IMR-90 (cell line): ENCODE measurements at regions not wholly inside any gene's neighbourhood (a gene's known extent, or its start where the extent isn't known, plus 50 kb on each side); places are given as distances from the start of the nearest gene placed in this dataset.

Source experiments
- ATAC-seq: fragments of 200-7000 bp; cut with Tn5 transposase; 2 replicates; pipeline ENCODE4 v1.9.1; 2020; ENCODE audit warnings: low read depth, mild to moderate bottlenecking, moderate library complexity
- BruUV-seq: library from RNA; stranded (reverse); fragments of 400-500 nt; replicated peaks from 2 replicates; lab custom pipeline; 2021; lab: Mats Ljungman, UMichigan
- CTCF ChIA-PET: fragments of 300-600 bp; formaldehyde crosslinking; extraction: SDS; loops from one replicate; lab custom pipeline; 2021; ENCODE audit warnings: antibody characterized with exemption; lab: Yijun Ruan, JAX
- POLR2A ChIA-PET: fragments of 300-600 bp; sonication (Branson Sonifier 250); formaldehyde crosslinking; loops from one replicate; lab custom pipeline; 2022; ENCODE audit warnings: antibody characterized with exemption; ENCODE audit not compliant: unreplicated experiment; lab: Charles Lee
- DNase-seq: peaks from one replicate; pipeline ENCODE4 v3.0.0; 2013
- H2AFZ ChIP-seq: replicated peaks from 2 replicates; pipeline ENCODE3; 2013; ENCODE audit warnings: low read length, mild to moderate bottlenecking; ENCODE audit not compliant: poor library complexity
- H2AK5ac ChIP-seq: 2 replicates; pipeline ENCODE4 v1.6.1; 2013; ENCODE audit warnings: low read depth, low read length, inconsistent platforms
- H2AK9ac ChIP-seq: replicated peaks from 2 replicates; pipeline ENCODE3; 2013; ENCODE audit warnings: mild to moderate bottlenecking, low read depth, low read length, moderate library complexity; ENCODE audit not compliant: poor library complexity
- H2BK120ac ChIP-seq: 2 replicates; pipeline ENCODE4 v1.6.1; 2013; ENCODE audit warnings: low read depth, low read length, inconsistent platforms
- H2BK15ac ChIP-seq: 3 replicates; pipeline ENCODE4 v1.6.1; 2013; ENCODE audit warnings: low read depth, low read length, inconsistent platforms
- H2BK20ac ChIP-seq: 2 replicates; pipeline ENCODE4 v1.6.1; 2013; ENCODE audit warnings: low read depth, mild to moderate bottlenecking, inconsistent platforms, low read length, moderate library complexity
- H2BK5ac ChIP-seq: 2 replicates; pipeline ENCODE4 v1.6.1; 2013; ENCODE audit warnings: mild to moderate bottlenecking, low read depth, low read length, inconsistent platforms; ENCODE audit not compliant: poor library complexity, severe bottlenecking
- H3K14ac ChIP-seq: replicated peaks from 2 replicates; pipeline ENCODE4 v1.6.1; 2013; ENCODE audit warnings: low read depth, low read length, inconsistent platforms
- H3K18ac ChIP-seq: 2 replicates; pipeline ENCODE4 v1.6.1; 2013; ENCODE audit warnings: low read depth, low read length, control low read depth
- H3K23ac ChIP-seq: 2 replicates; pipeline ENCODE4 v1.6.1; 2013; ENCODE audit warnings: low read depth, low read length, inconsistent platforms
- H3K27ac ChIP-seq: 2 replicates; pipeline ENCODE4 v1.5.1; 2013; ENCODE audit warnings: mild to moderate bottlenecking, control low read depth, low read length; ENCODE audit not compliant: insufficient read depth
- H3K27me3 ChIP-seq: 2 replicates; pipeline ENCODE4 v1.6.1; 2013; ENCODE audit warnings: low read length; ENCODE audit not compliant: control insufficient read depth, insufficient read depth
- H3K36me3 ChIP-seq: 2 replicates; pipeline ENCODE4 v1.6.1; 2013; ENCODE audit warnings: low read length, mixed read lengths; ENCODE audit not compliant: control insufficient read depth, insufficient read depth
- H3K4ac ChIP-seq: 2 replicates; pipeline ENCODE4 v1.6.1; 2013; ENCODE audit warnings: low read depth, low read length, inconsistent platforms
- H3K4me1 ChIP-seq: 2 replicates; pipeline ENCODE4 v1.6.1; 2013; ENCODE audit warnings: low read length, mixed read lengths; ENCODE audit not compliant: control insufficient read depth, insufficient read depth
- H3K4me2 ChIP-seq: 2 replicates; pipeline ENCODE4 v1.6.1; 2013; ENCODE audit warnings: low read depth, mild to moderate bottlenecking, control low read depth, low read length, moderate library complexity
- H3K4me3 ChIP-seq: 2 replicates; pipeline ENCODE4 v1.5.1; 2013; ENCODE audit warnings: low read depth, mild to moderate bottlenecking, control low read depth, low read length, moderate library complexity; ENCODE audit not compliant: insufficient read depth
- H3K56ac ChIP-seq: 2 replicates; pipeline ENCODE4 v1.6.1; 2013; ENCODE audit warnings: low read length, inconsistent platforms; ENCODE audit not compliant: insufficient read depth; ENCODE audit errors: extremely low read depth
- H3K79me1 ChIP-seq, 2 experiments: 2 replicates each; pipeline ENCODE4 v1.6.1; 2013; ENCODE audit warnings: low read length in 2 of 2, inconsistent platforms in 1 of 2, low read depth in 1 of 2
- H3K9ac ChIP-seq: 2 replicates; pipeline ENCODE4 v1.6.1; 2013; ENCODE audit warnings: low read depth, low read length, control low read depth
- H3K9me1 ChIP-seq: 2 replicates; pipeline ENCODE4 v1.6.1; 2013; ENCODE audit warnings: low read length, inconsistent platforms; ENCODE audit not compliant: insufficient read depth
- H3K9me3 ChIP-seq: 2 replicates; pipeline ENCODE4 v1.6.1; 2013; ENCODE audit warnings: low read length; ENCODE audit not compliant: control insufficient read depth, insufficient read depth
- H4K20me1 ChIP-seq: 2 replicates; pipeline ENCODE4 v1.6.1; 2013; ENCODE audit warnings: low read length, inconsistent platforms; ENCODE audit not compliant: insufficient read depth
- H4K5ac ChIP-seq: 2 replicates; pipeline ENCODE4 v1.6.1; 2013; ENCODE audit warnings: mild to moderate bottlenecking, low read depth, low read length, control low read depth
- H4K8ac ChIP-seq, 2 experiments: 2 replicates each; pipeline ENCODE4 v1.6.1; 2013; ENCODE audit warnings: low read depth in 2 of 2, low read length in 2 of 2, control low read depth in 1 of 2, inconsistent platforms in 1 of 2
- H4K91ac ChIP-seq: 2 replicates; pipeline ENCODE4 v1.6.1; 2013; ENCODE audit warnings: low read depth, low read length, inconsistent platforms; ENCODE audit not compliant: insufficient read depth
- BHLHE40 ChIP-seq: fragments of 150-350 bp; IDR thresholded peaks from 2 replicates; pipeline ENCODE4 v1.6.1; 2016; ENCODE audit warnings: mild to moderate bottlenecking, low read depth, low read length
- CEBPB ChIP-seq: IDR thresholded peaks from 2 replicates; pipeline ENCODE4 v1.6.1; 2012; ENCODE audit warnings: low read depth, low read length, improper control_type of control experiment
- CTCF ChIP-seq: conservative IDR thresholded peaks from 2 replicates; pipeline ENCODE4 v1.5.1; 2012; ENCODE audit warnings: mild to moderate bottlenecking, low read depth, low read length, improper control_type of control experiment
- FOS ChIP-seq: fragments of 150-350 bp; IDR thresholded peaks from 2 replicates; pipeline ENCODE4 v1.6.1; 2016; ENCODE audit warnings: low read depth, low read length
- MAFK ChIP-seq: IDR thresholded peaks from 2 replicates; pipeline ENCODE4 v1.6.1; 2012; ENCODE audit warnings: low read depth, low read length, improper control_type of control experiment
- MAZ ChIP-seq: IDR thresholded peaks from 2 replicates; pipeline ENCODE4 v1.6.1; 2012; ENCODE audit warnings: low read depth, mild to moderate bottlenecking, low read length, improper control_type of control experiment, moderate library complexity, borderline replicate concordance
- MXI1 ChIP-seq: IDR thresholded peaks from 2 replicates; pipeline ENCODE4 v1.6.1; 2012; ENCODE audit warnings: low read depth, mild to moderate bottlenecking, low read length, moderate library complexity, borderline replicate concordance
- NFE2L2 ChIP-seq: fragments of 150-350 bp; IDR thresholded peaks from 2 replicates; pipeline ENCODE4 v1.6.1; 2016; ENCODE audit warnings: low read depth, mild to moderate bottlenecking, low read length
- POLR2A ChIP-seq: IDR thresholded peaks from 2 replicates; pipeline ENCODE4 v1.6.1; 2012; ENCODE audit warnings: mild to moderate bottlenecking, low read depth, low read length
- RAD21 ChIP-seq: IDR thresholded peaks from 2 replicates; pipeline ENCODE4 v1.6.1; 2012; ENCODE audit warnings: low read length, improper control_type of control experiment
- RCOR1 ChIP-seq: IDR thresholded peaks from 2 replicates; pipeline ENCODE4 v1.6.1; 2012; ENCODE audit warnings: mild to moderate bottlenecking, low read length, improper control_type of control experiment; ENCODE audit not compliant: insufficient replicate concordance
- RFX5 ChIP-seq: IDR thresholded peaks from 2 replicates; pipeline ENCODE4 v1.8.0; 2012; ENCODE audit warnings: low read depth, mild to moderate bottlenecking, low read length, moderate library complexity
- SMC3 ChIP-seq: fragments of 150-350 bp; IDR thresholded peaks from 2 replicates; pipeline ENCODE4 v1.6.1; 2016; ENCODE audit warnings: low read depth, mild to moderate bottlenecking, antibody characterized with exemption, low read length, moderate library complexity
- WGBS, 2 experiments: methylation state at CpG; one replicate each; pipeline versions ENCODE4 v1.1.5 to v1.1.7; 2013; ENCODE audit warnings: missing lambda C conversion rate in 2 of 2; ENCODE audit not compliant: insufficient read length in 1 of 2; ENCODE audit errors: extremely low coverage in 2 of 2; 5-methylcytosine and 5-hydroxymethylcytosine counted together
- dilution Hi-C: fragments of 300-500 bp; cut with HindIII; formaldehyde crosslinking; loops from one replicate; pipeline ENCODE4 v1.14.3; 2018; ENCODE audit warnings: low sequenced_read_pairs; ENCODE audit not compliant: unreplicated experiment
- in situ Hi-C: fragments of 300-500 bp; cut with MboI; formaldehyde crosslinking; loops from 3 replicates; pipeline ENCODE4 v1.14.3; 2019; ENCODE audit warnings: low sequenced_read_pairs, inconsistent platforms, mixed read lengths
- intact Hi-C: fragments of 100-400 bp; cut with micrococcal nuclease; formaldehyde crosslinking; loops from 2 replicates; pipeline ENCODE4 v1.10.0; 2022
- TF ChIP-seq, protein P1 (sequence below): fragments of 150-350 bp; IDR thresholded peaks from 2 replicates; pipeline ENCODE4 v1.6.1; 2017; ENCODE audit warnings: mild to moderate bottlenecking, antibody characterized with exemption, low read length, low read depth
- TF ChIP-seq, protein P2 (sequence below): fragments of 150-350 bp; IDR thresholded peaks from 2 replicates; pipeline ENCODE4 v1.6.1; 2016; ENCODE audit warnings: low read depth, mild to moderate bottlenecking, low read length, moderate library complexity, borderline replicate concordance

DNA sequence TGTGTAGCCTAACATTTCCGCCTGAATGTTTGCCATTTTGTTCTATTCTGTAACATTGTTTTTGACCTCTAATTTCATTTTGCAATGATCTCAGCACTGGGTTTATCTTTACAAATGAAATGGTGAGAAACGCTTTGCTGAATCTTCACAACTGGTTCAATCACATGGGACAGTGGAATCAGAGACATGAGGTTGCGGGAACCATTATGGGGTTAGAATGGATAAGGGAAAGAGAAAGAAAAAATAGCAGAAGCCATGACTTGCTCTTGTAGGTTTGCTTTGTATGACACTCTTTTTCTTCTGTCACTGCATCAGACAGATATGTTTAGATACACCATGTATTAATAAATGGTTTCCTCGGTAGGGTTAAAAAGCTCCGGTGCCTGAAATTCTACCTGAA, 114.3 kb upstream of the PELI1 start:
- WGBS, 2 experiments: no CpG with 5 or more reads among the region's 5 CpGs
- dilution Hi-C loops: no loop called here
- Histone ChIP-seq H2AK5ac (no peak overlapping the region), H4K20me1 (no peaks in the 10 kb centered on the region), H3K27me3 (peaks cover 5% of the 10 kb centered on the region), H2AK9ac (no peak overlapping the region), H4K5ac (no peak overlapping the region), H2BK15ac (no peak overlapping the region), H2AFZ (no peak overlapping the region), H4K91ac (no peak overlapping the region), H3K4me2 (no peak overlapping the region), H3K27ac (no peak overlapping the region), H2BK120ac (no peak overlapping the region), H3K79me1 (no peaks in the 10 kb centered on the region), H3K4me1 (no peaks in the 10 kb centered on the region), H3K9ac (no peak overlapping the region), H3K36me3 (no peaks in the 10 kb centered on the region), H3K9me1 (no peaks in the 10 kb centered on the region), H4K8ac (no peak overlapping the region), H3K23ac (no peak overlapping the region), H3K18ac (no peak overlapping the region), H3K4ac (no peak overlapping the region), H2BK20ac (no peak overlapping the region), H3K14ac (no peak overlapping the region), H3K56ac (no peak overlapping the region), H3K4me3 (no peak overlapping the region), H2BK5ac (no peak overlapping the region), H3K9me3 (no peaks in the 10 kb centered on the region)
- BruUV-seq: no TSS peak
- in situ Hi-C loops: no loop called here
- no peak for ATAC-seq
- intact Hi-C loops: no loop called here
- POLR2A ChIA-PET: no interaction called here
- TF ChIP-seq CTCF (no peak), SMC3 (no peak), CEBPB (no peak), NFE2L2 (no peak), RAD21 (no peak), RFX5 (no peak), FOS (no peak), MXI1 (no peak), POLR2A (no peak), MAFK (no peak), BHLHE40 (no peak), RCOR1 (no peak), MAZ (no peak)
- TF ChIP-seq, protein P1, sequence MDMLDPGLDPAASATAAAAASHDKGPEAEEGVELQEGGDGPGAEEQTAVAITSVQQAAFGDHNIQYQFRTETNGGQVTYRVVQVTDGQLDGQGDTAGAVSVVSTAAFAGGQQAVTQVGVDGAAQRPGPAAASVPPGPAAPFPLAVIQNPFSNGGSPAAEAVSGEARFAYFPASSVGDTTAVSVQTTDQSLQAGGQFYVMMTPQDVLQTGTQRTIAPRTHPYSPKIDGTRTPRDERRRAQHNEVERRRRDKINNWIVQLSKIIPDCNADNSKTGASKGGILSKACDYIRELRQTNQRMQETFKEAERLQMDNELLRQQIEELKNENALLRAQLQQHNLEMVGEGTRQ: no peak
- TF ChIP-seq, protein P2, sequence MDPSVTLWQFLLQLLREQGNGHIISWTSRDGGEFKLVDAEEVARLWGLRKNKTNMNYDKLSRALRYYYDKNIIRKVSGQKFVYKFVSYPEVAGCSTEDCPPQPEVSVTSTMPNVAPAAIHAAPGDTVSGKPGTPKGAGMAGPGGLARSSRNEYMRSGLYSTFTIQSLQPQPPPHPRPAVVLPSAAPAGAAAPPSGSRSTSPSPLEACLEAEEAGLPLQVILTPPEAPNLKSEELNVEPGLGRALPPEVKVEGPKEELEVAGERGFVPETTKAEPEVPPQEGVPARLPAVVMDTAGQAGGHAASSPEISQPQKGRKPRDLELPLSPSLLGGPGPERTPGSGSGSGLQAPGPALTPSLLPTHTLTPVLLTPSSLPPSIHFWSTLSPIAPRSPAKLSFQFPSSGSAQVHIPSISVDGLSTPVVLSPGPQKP: no peak
- CTCF ChIA-PET: no interaction called here
- no peak for DNase-seq
